ENCODE measurements at regions not wholly inside any gene's neighbourhood (a gene's known extent, or its start where the extent isn't known, plus 50 kb on each side); places are given as distances from the start of the nearest gene placed in this dataset.

- Mint-ChIP-seq H3K9me3 (peaks cover 4% of the 10 kb centered on the region), H3K27ac (no peak overlapping the region), H3K27me3 (no peaks in the 10 kb centered on the region), H3K4me3 (no peak overlapping the region), H3K4me1 (no peaks in the 10 kb centered on the region), H3K36me3 (ENCODE audit: low read depth) (no peaks in the 10 kb centered on the region)
- ATAC-seq (no peak), DNase-seq (no peak)
Observed at GRCh38 chr2:155080373-155080772, 381.9 kb downstream of the KCNJ3 start.

GRCh38 chr2:155070489-155070888 lies 372.0 kb downstream of the KCNJ3 start:
- no peak for ATAC-seq
- Mint-ChIP-seq H3K27ac (no peak overlapping the region), H3K36me3 (ENCODE audit: low read depth) (no peaks in the 10 kb centered on the region), H3K9me3 (no peaks in the 10 kb centered on the region), H3K4me3 (no peak overlapping the region), H3K4me1 (no peaks in the 10 kb centered on the region), H3K27me3 (no peaks in the 10 kb centered on the region)
- no peak for DNase-seq

- DNase-seq (no peak), ATAC-seq (no peak)
- Mint-ChIP-seq H3K4me1 (no peaks in the 10 kb centered on the region), H3K9me3 (no peaks in the 10 kb centered on the region), H3K36me3 (ENCODE audit: low read depth) (no peaks in the 10 kb centered on the region), H3K27me3 (no peaks in the 10 kb centered on the region), H3K27ac (no peak overlapping the region), H3K4me3 (no peak overlapping the region)
Observed at GRCh38 chr2:155062922-155063258, 364.4 kb downstream of the KCNJ3 start.

- no peaks in the 10 kb centered on the region for H3K36me3 Mint-ChIP-seq (ENCODE audit: low read depth)
- no peak overlapping the region for H3K4me3 Mint-ChIP-seq
- H3K27ac Mint-ChIP-seq = no peak overlapping the region
- ATAC-seq = no peak
- H3K4me1 Mint-ChIP-seq = no peaks in the 10 kb centered on the region
- H3K9me3 Mint-ChIP-seq = no peaks in the 10 kb centered on the region
- no peak for DNase-seq
- H3K27me3 Mint-ChIP-seq = no peaks in the 10 kb centered on the region
Observed at GRCh38 chr2:155062250-155062921, 363.9 kb downstream of the KCNJ3 start.

GRCh38 chr2:155060896-155061295 lies 362.4 kb downstream of the KCNJ3 start:
- no peaks in the 10 kb centered on the region for H3K36me3 Mint-ChIP-seq (ENCODE audit: low read depth)
- DNase-seq = no peak
- ATAC-seq = no peak
- H3K4me3 Mint-ChIP-seq = no peak overlapping the region
- H3K27me3 Mint-ChIP-seq = no peaks in the 10 kb centered on the region
- no peaks in the 10 kb centered on the region for H3K4me1 Mint-ChIP-seq
- H3K9me3 Mint-ChIP-seq = peaks cover 4% of the 10 kb centered on the region
- no peak overlapping the region for H3K27ac Mint-ChIP-seq

GRCh38 chr2:155054712-155055111 lies 356.2 kb downstream of the KCNJ3 start:
- no peak overlapping the region for H3K27ac Mint-ChIP-seq

GRCh38 chr2:155043097-155043496 lies 344.6 kb downstream of the KCNJ3 start:
- H3K4me3 Mint-ChIP-seq = no peak overlapping the region
- H3K9me3 Mint-ChIP-seq = peaks cover 7% of the 10 kb centered on the region
- H3K4me1 Mint-ChIP-seq = no peaks in the 10 kb centered on the region
- no peaks in the 10 kb centered on the region for H3K36me3 Mint-ChIP-seq (ENCODE audit: low read depth)
- no peaks in the 10 kb centered on the region for H3K27me3 Mint-ChIP-seq
- DNase-seq = no peak
- no peak for ATAC-seq
- H3K27ac Mint-ChIP-seq = no peak overlapping the region

More at GRCh38 chr2:155054712-155055111, 356.2 kb downstream of the KCNJ3 start:
- Mint-ChIP-seq H3K4me3 (no peak overlapping the region), H3K27me3 (no peaks in the 10 kb centered on the region), H3K36me3 (ENCODE audit: low read depth) (no peaks in the 10 kb centered on the region), H3K4me1 (no peaks in the 10 kb centered on the region), H3K9me3 (peaks cover 4% of the 10 kb centered on the region)
- DNase-seq = no peak
- ATAC-seq = no peak

GRCh38 chr2:155035308-155035707 lies 336.8 kb downstream of the KCNJ3 start:
- H3K27ac Mint-ChIP-seq = no peak overlapping the region
- peaks cover 9% of the 10 kb centered on the region for H3K9me3 Mint-ChIP-seq
- no peaks in the 10 kb centered on the region for H3K4me1 Mint-ChIP-seq
- ATAC-seq (no peak), DNase-seq (no peak)
- H3K27me3 Mint-ChIP-seq = no peaks in the 10 kb centered on the region
- H3K4me3 Mint-ChIP-seq = no peak overlapping the region
- no peaks in the 10 kb centered on the region for H3K36me3 Mint-ChIP-seq (ENCODE audit: low read depth)

- H3K27me3 Mint-ChIP-seq = no peaks in the 10 kb centered on the region
- H3K4me1 Mint-ChIP-seq = no peaks in the 10 kb centered on the region
- H3K4me3 Mint-ChIP-seq = no peak overlapping the region
- peaks cover 15% of the 10 kb centered on the region for H3K9me3 Mint-ChIP-seq
- no peak overlapping the region for H3K27ac Mint-ChIP-seq
- DNase-seq (no peak), ATAC-seq (no peak)
- no peaks in the 10 kb centered on the region for H3K36me3 Mint-ChIP-seq (ENCODE audit: low read depth)
Observed at GRCh38 chr2:155033652-155034051, 335.2 kb downstream of the KCNJ3 start.

GRCh38 chr2:155030296-155030695 lies 331.8 kb downstream of the KCNJ3 start:
- Mint-ChIP-seq H3K27me3 (no peaks in the 10 kb centered on the region), H3K4me3 (no peak overlapping the region), H3K4me1 (no peaks in the 10 kb centered on the region), H3K36me3 (ENCODE audit: low read depth) (no peaks in the 10 kb centered on the region), H3K27ac (no peak overlapping the region), H3K9me3 (peaks cover 8% of the 10 kb centered on the region)
- DNase-seq (no peak), ATAC-seq (no peak)

- DNase-seq (no peak), ATAC-seq (no peak)
- Mint-ChIP-seq H3K9me3 (peaks cover 10% of the 10 kb centered on the region), H3K27me3 (no peaks in the 10 kb centered on the region), H3K4me1 (no peaks in the 10 kb centered on the region), H3K27ac (no peak overlapping the region), H3K36me3 (ENCODE audit: low read depth) (no peaks in the 10 kb centered on the region), H3K4me3 (no peak overlapping the region)
Observed at GRCh38 chr2:155026651-155027174, 328.2 kb downstream of the KCNJ3 start.

GRCh38 chr2:155023674-155024073 lies 325.2 kb downstream of the KCNJ3 start:
- Mint-ChIP-seq H3K36me3 (ENCODE audit: low read depth) (no peaks in the 10 kb centered on the region), H3K4me3 (no peak overlapping the region), H3K9me3 (peaks cover 9% of the 10 kb centered on the region), H3K4me1 (no peaks in the 10 kb centered on the region), H3K27me3 (no peaks in the 10 kb centered on the region), H3K27ac (no peak overlapping the region)
- no peak for ATAC-seq
- DNase-seq = no peak

GRCh38 chr2:155022531-155022930 lies 324.0 kb downstream of the KCNJ3 start:
- Mint-ChIP-seq H3K4me3 (no peak overlapping the region), H3K27me3 (no peaks in the 10 kb centered on the region), H3K36me3 (ENCODE audit: low read depth) (no peaks in the 10 kb centered on the region), H3K9me3 (peaks cover 7% of the 10 kb centered on the region), H3K4me1 (no peaks in the 10 kb centered on the region), H3K27ac (no peak overlapping the region)
- no peak for DNase-seq
- no peak for ATAC-seq

- Mint-ChIP-seq H3K27me3 (no peaks in the 10 kb centered on the region), H3K4me3 (no peak overlapping the region), H3K36me3 (ENCODE audit: low read depth) (no peaks in the 10 kb centered on the region), H3K4me1 (no peaks in the 10 kb centered on the region), H3K9me3 (peaks cover 7% of the 10 kb centered on the region), H3K27ac (no peak overlapping the region)
- DNase-seq (no peak), ATAC-seq (no peak)
Observed at GRCh38 chr2:155021618-155022017, 323.1 kb downstream of the KCNJ3 start.

GRCh38 chr2:155020246-155020645 lies 321.8 kb downstream of the KCNJ3 start:
- DNase-seq (no peak), ATAC-seq (no peak)
- H3K9me3 Mint-ChIP-seq = peaks cover 6% of the 10 kb centered on the region
- H3K27me3 Mint-ChIP-seq = no peaks in the 10 kb centered on the region
- H3K36me3 Mint-ChIP-seq (ENCODE audit: low read depth) = no peaks in the 10 kb centered on the region
- no peaks in the 10 kb centered on the region for H3K4me1 Mint-ChIP-seq
- no peak overlapping the region for H3K4me3 Mint-ChIP-seq
- H3K27ac Mint-ChIP-seq = no peak overlapping the region

- no peak for ATAC-seq
- Mint-ChIP-seq H3K4me3 (no peak overlapping the region), H3K4me1 (no peaks in the 10 kb centered on the region), H3K27me3 (no peaks in the 10 kb centered on the region), H3K27ac (no peak overlapping the region), H3K36me3 (ENCODE audit: low read depth) (no peaks in the 10 kb centered on the region), H3K9me3 (peaks cover 9% of the 10 kb centered on the region)
- DNase-seq = no peak
Observed at GRCh38 chr2:155010925-155011324, 312.4 kb downstream of the KCNJ3 start.

Data from activated naive CD8-positive, alpha-beta T cell treated with anti-CD3 and anti-CD28 coated beads, Interleukin-2, amount 50 U/mL, for 24 hours (primary cell).